NCI-H446 (cell line): ENCODE measurements at regions not wholly inside any gene's neighbourhood (a gene's known extent, or its start where the extent isn't known, plus 50 kb on each side); places are given as distances from the start of the nearest gene placed in this dataset.

Experiments
- DNase-seq, 2 experiments: peaks; one replicate each; lab custom pipeline; 2025; lab: John Stamatoyannopoulos, UW

DNA sequence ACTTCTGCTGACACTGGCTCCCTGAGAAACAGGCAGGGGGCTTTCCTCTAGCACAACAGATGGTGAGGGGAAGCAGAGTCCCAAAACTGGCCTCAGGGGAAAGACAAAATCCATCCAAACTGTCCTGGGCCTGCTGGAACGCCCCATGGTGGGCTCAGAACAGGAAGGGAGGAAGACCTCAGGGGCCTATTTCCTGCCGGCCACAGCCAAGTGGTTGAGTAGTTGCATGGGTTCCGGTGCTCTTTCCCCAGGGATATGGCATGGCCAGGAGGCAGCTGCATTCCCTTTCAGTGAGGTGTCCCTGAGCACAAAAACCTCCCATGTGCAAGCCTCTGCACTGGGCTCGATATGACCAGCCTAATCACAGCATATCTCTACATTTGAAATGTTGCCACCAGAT lies 303.0 kb upstream of the IRX5 start:
- no peak for DNase-seq

DNA sequence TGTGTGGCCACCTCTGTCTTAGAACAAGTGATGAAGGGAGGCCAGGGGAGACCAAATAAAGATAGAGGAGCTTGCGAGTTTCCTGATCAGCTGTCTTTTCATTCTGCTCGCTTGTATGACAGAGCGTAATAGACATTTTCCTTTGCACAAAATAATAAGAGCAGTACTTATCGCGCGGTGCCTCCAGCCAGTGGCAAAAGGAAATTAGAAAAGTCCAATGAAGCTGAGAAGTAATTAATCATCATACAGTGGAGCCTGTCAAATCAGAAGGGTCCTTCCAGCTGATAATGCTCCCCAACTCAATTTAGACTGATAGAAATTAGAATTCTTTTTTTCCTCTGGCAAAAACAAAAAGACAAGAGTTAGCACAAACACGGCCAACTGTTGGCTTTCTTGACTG lies 307.0 kb upstream of the IRX5 start:
- DNase-seq, result no peak

DNA sequence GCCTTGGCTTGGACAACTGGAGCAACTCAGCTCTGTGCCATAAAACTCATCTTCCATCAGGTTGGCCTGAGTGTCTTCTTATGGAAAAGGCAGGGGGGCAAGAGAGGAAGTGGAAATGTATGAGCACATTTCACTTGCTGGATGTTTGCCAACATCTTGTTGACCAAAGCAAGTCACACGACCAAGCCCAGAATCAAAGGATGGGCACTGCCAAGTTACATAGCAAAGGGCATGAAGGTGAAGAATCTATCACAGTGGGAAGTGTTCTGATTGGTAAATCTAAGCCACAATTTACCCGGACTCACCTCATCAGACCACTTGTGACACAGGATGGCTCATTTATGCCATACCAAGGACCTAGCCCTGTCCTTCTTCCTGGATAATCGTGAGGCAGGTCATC lies 310.5 kb upstream of the IRX5 start:
- no peak for DNase-seq

DNA sequence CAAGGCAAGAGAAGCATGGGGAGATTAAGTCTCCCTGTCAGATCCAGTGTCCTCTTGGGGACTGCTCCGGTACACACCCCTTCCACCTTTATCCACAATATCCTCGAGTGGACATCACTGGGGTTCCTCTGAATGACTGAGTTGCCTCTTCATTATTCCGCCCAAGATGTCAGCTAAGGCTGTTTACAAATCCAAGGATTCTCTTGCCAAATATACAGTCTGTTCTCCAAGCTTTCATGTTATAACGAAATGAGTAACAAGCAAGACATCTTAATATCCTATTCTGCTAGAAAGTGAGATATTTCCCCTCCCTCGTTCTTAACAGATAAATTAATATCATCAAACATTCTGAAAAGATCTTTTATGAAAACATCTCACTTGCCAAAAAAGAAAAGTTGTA lies 314.1 kb upstream of the IRX5 start:
- no peak for DNase-seq

DNA sequence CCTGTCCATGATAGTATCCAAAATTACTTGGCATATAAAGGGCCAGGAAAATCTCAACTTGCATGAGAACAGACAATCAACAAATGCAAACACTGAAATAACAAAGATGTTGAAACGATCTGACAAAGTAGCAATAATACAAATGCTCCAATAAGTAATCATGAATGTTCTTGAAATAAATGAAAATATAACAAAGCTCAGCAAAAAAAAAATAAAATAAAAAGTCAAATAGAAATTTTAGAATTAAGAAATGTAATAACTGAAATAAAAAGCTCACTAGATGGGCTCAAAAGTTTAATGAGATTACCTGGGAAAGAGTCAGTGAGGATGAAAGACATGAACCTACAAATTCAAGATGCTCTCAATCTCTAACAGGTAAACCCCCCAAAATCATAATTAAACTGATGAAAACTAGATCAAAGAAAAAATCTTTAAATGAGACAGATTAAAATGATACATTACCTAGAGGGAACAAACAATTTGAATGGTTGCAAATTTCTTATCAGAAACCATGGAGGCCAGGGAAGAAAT lies 319.0 kb upstream of the IRX3 start:
- DNase-seq, result no peak

DNA sequence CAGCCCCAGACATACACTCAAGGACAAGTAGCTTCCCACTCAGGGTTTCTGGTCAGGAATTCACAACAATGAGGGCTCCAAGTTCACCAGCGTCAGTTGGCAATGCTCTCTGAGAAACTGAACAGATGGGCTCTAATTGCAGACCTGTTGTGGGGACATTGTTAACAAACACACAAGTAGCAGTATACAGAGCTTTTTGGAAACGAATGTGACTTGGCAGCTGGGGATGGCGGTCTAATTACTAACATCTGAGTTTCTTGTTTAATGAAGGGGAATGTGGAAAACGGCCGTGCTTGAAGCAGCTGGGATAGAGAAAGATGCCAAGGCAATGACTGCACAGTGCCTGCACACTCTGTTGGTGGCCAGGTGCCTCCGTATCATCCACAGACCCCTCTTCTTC lies 316.1 kb upstream of the IRX3 start:
- DNase-seq, result peak; percentile 40 to 70

DNA sequence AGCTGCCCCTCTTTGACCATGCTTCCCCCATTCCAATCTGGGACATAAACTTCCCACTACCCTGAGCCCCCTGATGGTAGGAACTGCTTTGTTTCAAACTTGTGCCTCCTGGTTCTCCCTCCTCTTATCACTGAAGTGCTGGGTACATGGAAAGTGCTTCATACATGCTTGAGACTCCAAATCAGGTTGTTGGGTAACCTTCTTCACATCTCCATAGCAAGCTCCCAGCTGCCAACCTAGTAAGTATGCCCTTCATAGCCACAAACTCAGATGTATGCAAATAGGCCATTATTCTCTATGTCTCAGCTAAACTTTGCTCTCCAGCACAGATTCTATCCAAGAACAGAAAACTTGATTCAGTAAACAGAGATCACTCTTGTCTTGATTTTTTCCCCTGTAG lies 310.6 kb upstream of the IRX3 start:
- no peak for DNase-seq

DNA sequence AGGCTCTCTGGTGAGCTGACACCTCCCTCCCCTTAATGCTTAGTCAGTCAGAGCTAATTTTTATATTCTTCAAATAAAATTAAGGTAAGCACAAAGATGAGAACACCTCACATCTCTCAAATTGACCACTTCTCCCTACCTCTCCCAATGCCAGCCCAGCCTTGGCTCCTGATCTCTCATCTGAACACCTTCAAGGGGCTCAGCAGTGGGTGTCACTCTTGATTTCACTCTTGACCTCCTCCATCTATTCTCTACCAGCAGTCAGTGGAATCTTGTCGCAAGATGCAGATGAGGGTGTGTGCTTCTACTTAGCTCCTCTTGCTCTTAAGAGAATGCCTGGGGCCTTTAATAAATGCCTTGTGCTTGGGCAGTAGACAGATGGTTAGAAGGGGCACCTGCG lies 309.0 kb upstream of the IRX3 start:
- no peak for DNase-seq

DNA sequence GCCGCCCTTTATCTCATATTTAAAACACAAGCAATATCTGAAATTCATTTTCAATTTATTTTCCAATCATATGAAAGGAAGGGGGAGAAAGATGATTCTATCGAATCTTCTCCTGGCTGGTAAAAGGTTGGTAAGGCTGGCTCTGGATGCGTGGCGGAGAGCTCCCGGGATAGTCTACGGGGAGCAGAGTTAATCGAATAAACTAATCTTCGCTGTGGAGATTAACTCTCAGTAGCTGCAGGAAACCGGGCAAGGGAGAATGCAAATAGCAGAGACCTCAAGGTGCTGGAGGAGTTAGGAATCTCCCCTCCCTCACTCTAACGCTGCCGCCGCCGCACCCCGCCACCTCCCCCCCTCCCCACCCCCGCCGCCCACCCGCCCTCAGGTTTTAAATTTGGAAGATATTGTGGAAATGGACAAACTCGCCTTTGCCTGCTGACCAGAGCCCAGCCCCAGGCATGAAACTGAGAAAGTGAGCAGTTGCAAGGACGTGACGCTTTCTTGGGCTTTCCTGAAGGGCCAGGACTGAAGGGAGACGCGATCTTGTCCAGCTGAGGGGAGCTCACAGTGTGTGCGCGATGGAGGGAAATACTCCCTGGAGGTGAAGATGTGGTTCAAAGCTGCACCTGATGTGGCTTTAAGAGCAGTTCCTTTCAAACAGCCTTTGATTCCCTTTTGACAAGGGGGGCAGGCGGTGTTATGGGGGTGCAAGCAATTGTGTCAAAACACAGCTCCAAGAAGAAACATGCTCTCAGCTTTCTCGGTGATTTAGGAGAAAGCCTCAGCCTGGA lies 308.2 kb upstream of the IRX3 start:
- no peak for DNase-seq

DNA sequence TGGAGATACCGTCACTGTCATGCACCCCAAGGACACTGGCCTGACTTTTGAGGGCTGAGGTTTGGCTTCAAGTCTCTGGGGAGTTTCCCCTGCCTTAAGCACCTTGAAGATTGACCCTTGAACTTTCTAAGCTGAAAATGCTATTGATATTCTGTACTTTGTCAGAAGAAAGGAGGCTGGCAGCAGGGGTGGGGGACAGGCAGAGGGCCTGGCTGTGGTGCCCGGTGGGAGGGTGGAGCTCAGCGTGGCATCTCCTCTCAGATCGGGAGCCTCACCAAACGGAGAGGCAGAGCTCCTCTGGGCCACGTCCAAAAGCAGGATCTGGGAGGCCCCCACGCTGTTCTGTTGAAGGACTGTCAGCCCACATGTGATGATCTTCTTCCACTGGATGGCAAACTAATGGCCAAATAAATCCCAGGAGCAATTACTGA lies 305.2 kb upstream of the IRX3 start:
- DNase-seq, result no peak

DNA sequence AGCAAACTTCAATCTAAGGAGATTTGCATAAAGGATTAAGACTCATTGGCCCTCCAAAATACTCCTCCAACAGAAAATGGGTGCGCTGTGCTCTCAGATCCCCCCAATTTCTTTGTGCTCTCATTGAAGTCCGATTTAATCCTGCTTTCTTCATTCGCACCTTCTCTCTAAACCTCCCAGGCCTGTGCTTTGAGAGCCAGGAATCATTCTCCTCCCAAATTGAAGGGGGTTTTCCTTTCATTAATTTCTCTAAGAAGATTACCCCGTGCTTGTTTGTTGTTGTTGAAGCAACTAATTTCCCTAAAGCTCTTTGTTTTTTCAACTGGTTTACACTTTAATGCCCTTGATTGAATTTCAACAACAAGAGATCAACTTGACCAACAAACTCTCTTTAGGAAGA lies 304.2 kb upstream of the IRX3 start:
- no peak for DNase-seq

DNA sequence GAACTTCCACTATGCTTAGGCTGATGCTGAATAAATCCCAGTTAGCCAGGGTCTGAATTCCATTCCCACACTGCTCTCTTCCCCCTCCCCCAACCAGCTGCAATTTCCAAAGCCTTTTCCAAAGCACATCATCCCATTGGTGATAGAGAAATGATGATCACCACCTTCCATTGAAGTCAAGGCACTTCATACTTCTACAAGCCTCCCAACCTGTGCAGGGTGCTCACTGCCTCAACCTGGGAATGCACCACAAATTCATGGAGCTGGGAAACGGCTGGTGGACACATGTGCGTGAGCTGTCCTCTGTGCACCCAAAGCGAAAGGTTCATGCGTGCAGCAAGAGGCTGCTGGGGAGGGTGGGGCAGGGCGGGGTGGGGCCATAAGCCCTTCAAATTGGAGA lies 302.7 kb upstream of the IRX3 start:
- DNase-seq, result no peak

DNA sequence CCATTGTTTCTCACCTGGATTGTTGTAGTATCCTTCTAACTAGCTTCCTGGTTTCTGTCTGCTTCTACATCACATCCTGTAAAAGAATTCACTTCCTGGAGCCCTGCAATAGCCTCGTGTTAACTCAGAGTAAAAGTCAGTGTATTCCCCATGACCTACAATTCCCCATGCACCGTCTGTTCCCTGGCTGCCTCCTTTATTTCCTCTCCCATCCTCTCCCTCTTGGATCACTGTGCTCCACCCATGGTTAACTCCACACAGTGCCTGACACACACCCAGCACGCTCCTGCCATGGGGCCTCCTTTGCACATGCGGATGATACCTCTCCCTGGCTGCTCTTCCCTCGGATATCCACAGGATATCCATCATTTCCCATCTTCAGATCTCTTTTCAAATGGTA lies 301.4 kb upstream of the IRX3 start:
- DNase-seq, result no peak

DNA sequence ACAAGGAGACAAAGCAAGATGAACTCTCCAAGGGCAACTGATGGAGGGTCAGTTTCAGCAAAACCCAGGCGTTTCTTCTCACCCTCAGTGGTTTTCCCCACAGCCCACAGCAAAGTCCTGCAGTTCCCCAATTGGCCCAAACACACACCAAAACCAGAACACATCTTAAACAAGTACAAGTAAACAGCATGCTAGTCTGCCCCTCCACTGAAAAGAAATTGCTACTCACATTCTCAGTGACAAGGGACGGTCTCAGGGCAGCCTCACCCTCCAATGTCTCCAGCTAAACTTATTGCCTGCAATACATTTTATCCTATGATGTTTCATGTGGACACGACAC lies 300.6 kb upstream of the IRX3 start:
- no peak for DNase-seq

DNA sequence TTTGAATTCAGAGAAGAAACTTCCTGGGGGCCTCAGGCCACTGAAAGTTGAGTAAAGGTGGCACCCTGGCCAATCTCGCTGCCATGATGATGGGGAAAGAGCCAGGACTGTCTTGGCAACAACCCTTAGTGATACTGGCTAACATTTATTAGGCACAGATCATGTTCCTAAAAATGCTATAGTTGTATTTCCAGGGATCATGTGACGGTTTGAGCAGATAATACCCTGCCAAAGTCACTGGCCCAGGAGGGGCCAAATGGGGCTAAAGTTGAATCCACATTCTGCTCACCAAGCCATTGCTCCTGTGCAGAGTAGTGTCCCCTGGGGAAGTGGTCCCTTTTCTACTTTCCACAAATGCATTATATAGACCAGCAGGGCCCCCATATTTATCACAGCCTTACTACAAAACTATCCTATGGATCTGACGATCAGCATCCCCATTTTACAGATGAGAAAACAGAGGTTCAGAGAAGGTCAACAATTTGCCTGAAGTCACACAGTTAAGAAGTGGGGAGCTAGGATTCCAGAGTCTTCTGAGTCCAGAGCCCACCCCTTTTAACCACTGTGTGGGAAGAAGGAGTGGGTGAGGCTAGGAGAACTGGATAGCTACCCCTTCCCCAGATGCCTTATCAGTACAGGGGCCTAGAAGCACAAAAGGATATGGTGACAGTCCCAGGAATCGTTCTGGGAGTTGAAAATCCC lies 300.0 kb upstream of the IRX3 start:
- no peak for DNase-seq

DNA sequence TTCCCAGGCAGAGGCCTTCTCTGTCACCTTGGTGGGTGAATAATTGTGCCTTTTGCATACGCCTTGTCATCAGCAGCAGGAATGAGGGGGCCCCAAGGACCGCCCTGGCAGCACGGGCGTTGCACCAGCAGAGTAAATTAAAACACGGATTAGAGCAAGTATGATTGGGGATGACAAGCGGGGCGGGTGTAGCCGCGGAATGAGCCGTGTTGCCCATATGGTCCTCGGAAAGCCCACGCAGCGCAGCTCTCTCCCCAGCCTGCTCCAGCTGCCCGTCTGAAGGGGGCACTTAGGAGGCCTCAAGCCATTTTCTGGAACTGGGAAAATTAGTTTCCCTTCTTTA lies 299.4 kb upstream of the IRX3 start:
- DNase-seq, result no peak

DNA sequence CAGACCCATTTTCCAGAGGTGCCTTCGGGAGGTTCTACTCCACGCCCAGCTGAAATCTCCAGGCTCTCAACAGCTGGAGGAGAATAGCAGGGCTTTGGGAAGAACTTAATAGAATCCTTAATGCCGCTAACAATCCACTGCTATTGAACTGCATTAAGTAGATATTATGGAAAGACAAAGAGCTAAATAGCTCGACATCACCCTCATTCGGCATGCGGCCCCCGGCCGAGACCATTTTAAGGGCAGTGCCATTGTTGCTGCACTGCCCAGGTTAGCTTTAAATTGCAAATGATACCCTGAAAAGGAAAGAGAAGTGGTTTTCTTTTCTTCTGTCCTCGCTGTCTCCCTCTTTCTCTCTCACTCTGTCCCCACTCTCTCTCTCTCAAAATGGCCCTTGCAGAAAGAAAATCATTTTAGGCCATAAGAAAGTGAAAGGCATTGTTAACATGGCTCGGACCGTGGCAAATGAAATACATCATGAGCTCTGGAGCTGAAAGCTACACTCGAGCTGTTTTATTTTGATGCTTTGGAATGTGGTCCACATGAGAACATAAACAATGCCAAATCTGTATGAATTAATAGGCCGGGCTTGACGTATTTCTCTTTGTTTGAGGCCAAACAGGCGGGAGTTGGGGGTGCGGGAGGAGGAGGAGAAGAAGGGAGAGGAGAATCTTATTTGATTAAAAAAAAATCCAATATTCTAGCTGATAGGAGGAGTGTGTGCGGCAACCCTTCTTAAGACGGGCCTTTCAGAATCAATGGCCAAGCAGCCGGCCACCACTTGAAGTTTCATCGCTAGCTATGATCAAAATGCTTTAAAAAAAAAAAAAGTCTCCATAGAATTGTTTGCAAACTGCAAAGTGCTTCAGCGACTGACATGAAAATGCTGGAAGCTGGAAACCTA lies 298.8 kb upstream of the IRX3 start:
- DNase-seq, result no peak

DNA sequence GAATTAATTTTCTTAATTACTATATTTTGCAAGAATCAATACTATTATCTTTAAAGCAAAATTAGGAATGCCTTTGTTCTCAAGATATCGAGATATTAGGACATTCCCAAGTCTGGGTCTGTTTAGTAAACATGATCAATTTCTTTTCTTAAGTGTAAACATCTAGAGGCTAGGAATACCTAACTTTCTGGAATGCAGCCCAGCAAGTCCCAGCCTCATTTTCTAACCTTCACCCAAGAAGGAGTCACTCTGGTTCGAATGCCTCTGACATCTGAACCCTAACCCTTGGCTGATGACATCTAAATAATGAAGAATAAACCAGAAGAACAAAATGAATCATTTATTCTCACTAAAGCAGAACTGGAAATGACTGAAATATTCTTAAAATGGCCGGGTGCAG lies 297.5 kb upstream of the IRX3 start:
- no peak for DNase-seq

DNA sequence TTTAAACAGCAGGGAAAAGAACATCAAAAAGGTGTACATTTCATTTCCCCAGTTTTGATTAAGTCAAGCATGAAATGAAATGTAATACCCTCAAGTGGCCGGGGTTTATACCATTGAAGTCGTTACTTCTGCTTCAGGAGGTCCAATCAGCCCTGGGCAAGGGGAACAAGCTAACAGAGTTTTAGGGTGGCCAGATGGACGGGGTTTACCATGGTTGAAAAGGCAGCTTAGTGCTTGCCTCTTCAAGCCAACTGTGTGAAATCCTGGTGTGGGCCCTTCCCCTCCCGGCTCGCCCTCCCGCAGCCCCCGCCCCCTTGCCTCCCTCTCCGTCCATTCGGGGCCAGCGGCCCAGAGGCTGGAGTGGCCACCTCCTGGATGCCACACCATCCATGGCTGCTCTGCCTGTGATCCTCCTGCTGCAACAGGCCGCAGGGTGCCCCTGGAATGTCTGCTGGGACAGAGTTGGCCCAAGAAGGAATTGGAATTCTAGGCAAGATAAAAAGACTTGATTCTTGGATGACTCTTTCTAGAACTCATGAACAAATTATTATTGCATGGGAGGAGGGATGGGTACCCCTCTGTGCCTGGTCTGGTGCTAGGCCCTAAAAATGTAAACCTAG lies 296.2 kb upstream of the IRX3 start:
- DNase-seq, result peak in 1 of 2 experiments; percentile 1

DNA sequence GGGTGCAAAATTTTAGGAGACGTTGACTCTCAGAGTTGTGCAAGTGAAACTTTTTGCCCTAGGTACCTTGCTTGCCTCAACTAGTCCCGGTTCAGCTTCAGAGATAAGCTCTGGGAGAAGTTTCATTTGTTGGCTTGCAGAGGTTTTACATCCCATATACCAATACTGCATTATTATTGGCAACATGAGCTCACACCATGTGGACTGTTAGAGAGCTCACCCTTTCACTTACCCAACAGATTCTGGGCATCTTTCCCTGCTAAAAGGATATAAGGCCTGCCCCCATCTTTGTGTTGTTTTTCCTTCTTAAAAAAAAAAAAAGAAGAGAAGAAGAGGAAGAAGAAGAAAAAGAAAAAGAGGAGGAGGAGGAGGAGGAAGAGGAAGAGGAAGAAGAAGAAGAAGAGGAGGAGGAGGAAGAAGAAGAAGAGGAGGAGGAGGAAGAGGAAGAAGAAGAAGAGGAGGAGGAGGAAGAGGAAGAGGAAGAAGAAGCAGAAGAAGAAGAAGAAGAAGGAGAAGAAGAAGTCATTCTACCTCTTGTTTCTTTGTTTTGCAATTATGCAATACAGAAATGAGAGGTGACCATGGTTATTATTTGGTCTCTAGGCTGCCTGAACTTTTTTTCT lies 292.6 kb upstream of the IRX3 start:
- DNase-seq, result no peak

DNA sequence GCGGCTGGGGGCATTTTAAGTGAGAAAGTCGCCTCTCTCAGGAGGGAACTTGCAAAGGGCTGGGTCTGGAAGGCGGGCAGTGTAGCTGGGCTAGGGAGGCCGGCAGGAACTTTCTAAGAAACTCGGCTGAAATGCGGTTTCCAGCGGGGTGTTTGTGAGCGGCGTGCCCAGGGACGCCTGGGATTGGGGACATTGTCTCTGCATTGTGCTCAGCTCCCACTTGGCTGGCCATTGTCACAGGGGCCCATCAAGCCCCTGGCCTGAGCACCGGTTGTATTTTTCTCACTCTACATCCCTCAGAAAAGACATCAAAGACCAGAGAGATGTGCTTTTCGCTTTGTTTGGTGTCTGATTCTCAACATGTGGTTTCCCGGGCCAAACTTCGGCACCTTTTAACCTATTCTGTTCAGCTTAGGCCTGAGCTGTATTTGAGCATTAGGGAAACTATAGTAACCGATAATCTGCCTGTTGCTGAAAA lies 291.1 kb upstream of the IRX3 start:
- DNase-seq, result no peak

DNA sequence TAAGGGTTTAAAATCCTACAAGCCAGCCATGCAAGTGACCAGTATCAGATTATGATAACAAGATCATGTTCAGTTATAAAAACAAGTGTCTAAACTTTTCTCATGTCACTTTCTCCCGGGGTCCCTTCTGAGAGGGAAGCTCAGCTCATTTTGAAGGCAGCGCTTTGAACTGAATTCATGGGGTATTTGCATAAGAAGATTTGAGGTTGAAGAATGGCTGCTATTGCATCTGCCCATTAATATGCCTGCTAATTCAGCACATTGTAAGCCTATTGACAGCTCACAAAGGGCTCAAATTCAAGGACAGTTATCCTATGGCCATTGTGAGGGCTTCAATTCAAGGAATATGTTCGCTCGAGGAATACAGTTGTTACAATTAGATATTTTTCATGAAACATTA lies 290.2 kb upstream of the IRX3 start:
- no peak for DNase-seq
